HEK293T (cell line): ENCODE measurements at regions not wholly inside any gene's neighbourhood (a gene's known extent, or its start where the extent isn't known, plus 50 kb on each side); places are given as distances from the start of the nearest gene placed in this dataset.

ENCODE experiments used
- ARNT ChIP-seq: fragments of 450-650 bp; IDR thresholded peaks from 2 replicates; pipeline ENCODE4 v1.6.1; 2017; ENCODE audit warnings: mild to moderate bottlenecking
- BHLHE40 ChIP-seq: fragments of 450-650 bp; IDR thresholded peaks from 2 replicates; pipeline ENCODE4 v1.6.1; 2016; ENCODE audit warnings: mild to moderate bottlenecking, moderate library complexity, borderline replicate concordance
- ELF4 ChIP-seq: fragments of 450-650 bp; IDR thresholded peaks from 2 replicates; pipeline ENCODE4 v1.6.1; 2017; ENCODE audit warnings: antibody characterized with exemption
- FOXA1 ChIP-seq: fragments of 450-650 bp; IDR thresholded peaks from 2 replicates; pipeline ENCODE4 v1.6.1; 2016; ENCODE audit warnings: mild to moderate bottlenecking
- FOXK2 ChIP-seq: fragments of 450-650 bp; IDR thresholded peaks from 2 replicates; pipeline ENCODE4 v1.6.1; 2016; ENCODE audit warnings: mild to moderate bottlenecking
- FOXM1 ChIP-seq: fragments of 450-650 bp; IDR thresholded peaks from 2 replicates; pipeline ENCODE4 v1.6.1; 2017; ENCODE audit warnings: mild to moderate bottlenecking, borderline replicate concordance
- HDGF ChIP-seq: fragments of 450-650 bp; IDR thresholded peaks from 2 replicates; pipeline ENCODE4 v1.6.1; 2017; ENCODE audit warnings: antibody characterized with exemption, borderline replicate concordance
- LEF1 ChIP-seq: fragments of 450-650 bp; IDR thresholded peaks from 2 replicates; pipeline ENCODE4 v1.6.1; 2017; ENCODE audit warnings: mild to moderate bottlenecking, borderline replicate concordance
- NFRKB ChIP-seq: fragments of 450-650 bp; IDR thresholded peaks from 2 replicates; pipeline ENCODE4 v1.6.1; 2016; ENCODE audit warnings: mild to moderate bottlenecking, moderate library complexity
- SP1 ChIP-seq: fragments of 450-650 bp; IDR thresholded peaks from 2 replicates; pipeline ENCODE4 v1.6.1; 2017
- SUZ12 ChIP-seq: fragments of 450-650 bp; IDR thresholded peaks from 2 replicates; pipeline ENCODE4 v1.6.1; 2016; ENCODE audit warnings: mild to moderate bottlenecking
- TARDBP ChIP-seq: fragments of 450-650 bp; IDR thresholded peaks from 2 replicates; pipeline ENCODE4 v1.6.1; 2016
- TF ChIP-seq, protein P1 (sequence below): fragments of 450-650 bp; IDR thresholded peaks from 2 replicates; pipeline ENCODE4 v1.6.1; 2016

DNA sequence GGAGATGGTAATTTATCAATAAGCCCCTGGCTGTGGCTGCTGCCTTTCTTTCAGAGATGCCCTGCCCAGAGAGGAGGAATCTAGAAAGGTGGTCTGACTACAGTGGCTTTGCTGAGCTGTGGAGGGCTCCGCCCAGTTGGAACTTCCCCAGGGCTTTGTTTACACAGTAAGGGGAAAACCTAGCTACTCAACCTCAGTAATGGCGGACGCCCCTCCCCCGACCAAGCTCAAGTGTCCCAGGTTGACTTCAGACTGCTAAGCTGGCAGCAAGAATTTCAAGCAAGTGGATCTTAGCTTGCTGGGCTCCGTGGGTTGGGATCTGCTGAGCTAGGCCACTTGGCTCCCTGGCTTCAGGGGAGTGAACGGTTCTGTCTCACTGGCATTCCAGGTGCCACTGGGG lies 865.4 kb upstream of the ACO1 start:
- TF ChIP-seq SP1 (no peak), HDGF (no peak), ARNT (no peak), TARDBP (no peak), FOXK2 (no peak), SUZ12 (no peak), FOXM1 (no peak), BHLHE40 (no peak), NFRKB (no peak), LEF1 (no peak), FOXA1 (no peak), ELF4 (no peak)
- TF ChIP-seq, protein P1, sequence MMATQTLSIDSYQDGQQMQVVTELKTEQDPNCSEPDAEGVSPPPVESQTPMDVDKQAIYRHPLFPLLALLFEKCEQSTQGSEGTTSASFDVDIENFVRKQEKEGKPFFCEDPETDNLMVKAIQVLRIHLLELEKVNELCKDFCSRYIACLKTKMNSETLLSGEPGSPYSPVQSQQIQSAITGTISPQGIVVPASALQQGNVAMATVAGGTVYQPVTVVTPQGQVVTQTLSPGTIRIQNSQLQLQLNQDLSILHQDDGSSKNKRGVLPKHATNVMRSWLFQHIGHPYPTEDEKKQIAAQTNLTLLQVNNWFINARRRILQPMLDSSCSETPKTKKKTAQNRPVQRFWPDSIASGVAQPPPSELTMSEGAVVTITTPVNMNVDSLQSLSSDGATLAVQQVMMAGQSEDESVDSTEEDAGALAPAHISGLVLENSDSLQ: no peak
